IMR-90 (cell line): ENCODE measurements at regions not wholly inside any gene's neighbourhood (a gene's known extent, or its start where the extent isn't known, plus 50 kb on each side); places are given as distances from the start of the nearest gene placed in this dataset.

Experiments used
- ATAC-seq: fragments of 200-7000 bp; cut with Tn5 transposase; 2 replicates; pipeline ENCODE4 v1.9.1; 2020; ENCODE audit warnings: low read depth, mild to moderate bottlenecking, moderate library complexity
- BruUV-seq: library from RNA; stranded (reverse); fragments of 400-500 nt; replicated peaks from 2 replicates; lab custom pipeline; 2021; lab: Mats Ljungman, UMichigan
- CTCF ChIA-PET: fragments of 300-600 bp; formaldehyde crosslinking; extraction: SDS; loops from one replicate; lab custom pipeline; 2021; ENCODE audit warnings: antibody characterized with exemption; lab: Yijun Ruan, JAX
- POLR2A ChIA-PET: fragments of 300-600 bp; sonication (Branson Sonifier 250); formaldehyde crosslinking; loops from one replicate; lab custom pipeline; 2022; ENCODE audit warnings: antibody characterized with exemption; ENCODE audit not compliant: unreplicated experiment; lab: Charles Lee
- DNase-seq: peaks from one replicate; pipeline ENCODE4 v3.0.0; 2013
- H2AFZ ChIP-seq: replicated peaks from 2 replicates; pipeline ENCODE3; 2013; ENCODE audit warnings: low read length, mild to moderate bottlenecking; ENCODE audit not compliant: poor library complexity
- H2AK5ac ChIP-seq: 2 replicates; pipeline ENCODE4 v1.6.1; 2013; ENCODE audit warnings: low read depth, low read length, inconsistent platforms
- H2AK9ac ChIP-seq: replicated peaks from 2 replicates; pipeline ENCODE3; 2013; ENCODE audit warnings: mild to moderate bottlenecking, low read depth, low read length, moderate library complexity; ENCODE audit not compliant: poor library complexity
- H2BK120ac ChIP-seq: 2 replicates; pipeline ENCODE4 v1.6.1; 2013; ENCODE audit warnings: low read depth, low read length, inconsistent platforms
- H2BK15ac ChIP-seq: 3 replicates; pipeline ENCODE4 v1.6.1; 2013; ENCODE audit warnings: low read depth, low read length, inconsistent platforms
- H2BK20ac ChIP-seq: 2 replicates; pipeline ENCODE4 v1.6.1; 2013; ENCODE audit warnings: low read depth, mild to moderate bottlenecking, inconsistent platforms, low read length, moderate library complexity
- H2BK5ac ChIP-seq: 2 replicates; pipeline ENCODE4 v1.6.1; 2013; ENCODE audit warnings: mild to moderate bottlenecking, low read depth, low read length, inconsistent platforms; ENCODE audit not compliant: poor library complexity, severe bottlenecking
- H3K14ac ChIP-seq: replicated peaks from 2 replicates; pipeline ENCODE4 v1.6.1; 2013; ENCODE audit warnings: low read depth, low read length, inconsistent platforms
- H3K18ac ChIP-seq: 2 replicates; pipeline ENCODE4 v1.6.1; 2013; ENCODE audit warnings: low read depth, low read length, control low read depth
- H3K23ac ChIP-seq: 2 replicates; pipeline ENCODE4 v1.6.1; 2013; ENCODE audit warnings: low read depth, low read length, inconsistent platforms
- H3K27ac ChIP-seq: 2 replicates; pipeline ENCODE4 v1.5.1; 2013; ENCODE audit warnings: mild to moderate bottlenecking, control low read depth, low read length; ENCODE audit not compliant: insufficient read depth
- H3K27me3 ChIP-seq: 2 replicates; pipeline ENCODE4 v1.6.1; 2013; ENCODE audit warnings: low read length; ENCODE audit not compliant: control insufficient read depth, insufficient read depth
- H3K36me3 ChIP-seq: 2 replicates; pipeline ENCODE4 v1.6.1; 2013; ENCODE audit warnings: low read length, mixed read lengths; ENCODE audit not compliant: control insufficient read depth, insufficient read depth
- H3K4ac ChIP-seq: 2 replicates; pipeline ENCODE4 v1.6.1; 2013; ENCODE audit warnings: low read depth, low read length, inconsistent platforms
- H3K4me1 ChIP-seq: 2 replicates; pipeline ENCODE4 v1.6.1; 2013; ENCODE audit warnings: low read length, mixed read lengths; ENCODE audit not compliant: control insufficient read depth, insufficient read depth
- H3K4me2 ChIP-seq: 2 replicates; pipeline ENCODE4 v1.6.1; 2013; ENCODE audit warnings: low read depth, mild to moderate bottlenecking, control low read depth, low read length, moderate library complexity
- H3K4me3 ChIP-seq: 2 replicates; pipeline ENCODE4 v1.5.1; 2013; ENCODE audit warnings: low read depth, mild to moderate bottlenecking, control low read depth, low read length, moderate library complexity; ENCODE audit not compliant: insufficient read depth
- H3K56ac ChIP-seq: 2 replicates; pipeline ENCODE4 v1.6.1; 2013; ENCODE audit warnings: low read length, inconsistent platforms; ENCODE audit not compliant: insufficient read depth; ENCODE audit errors: extremely low read depth
- H3K79me1 ChIP-seq, 2 experiments: 2 replicates each; pipeline ENCODE4 v1.6.1; 2013; ENCODE audit warnings: low read length in 2 of 2, inconsistent platforms in 1 of 2, low read depth in 1 of 2
- H3K9ac ChIP-seq: 2 replicates; pipeline ENCODE4 v1.6.1; 2013; ENCODE audit warnings: low read depth, low read length, control low read depth
- H3K9me1 ChIP-seq: 2 replicates; pipeline ENCODE4 v1.6.1; 2013; ENCODE audit warnings: low read length, inconsistent platforms; ENCODE audit not compliant: insufficient read depth
- H3K9me3 ChIP-seq: 2 replicates; pipeline ENCODE4 v1.6.1; 2013; ENCODE audit warnings: low read length; ENCODE audit not compliant: control insufficient read depth, insufficient read depth
- H4K20me1 ChIP-seq: 2 replicates; pipeline ENCODE4 v1.6.1; 2013; ENCODE audit warnings: low read length, inconsistent platforms; ENCODE audit not compliant: insufficient read depth
- H4K5ac ChIP-seq: 2 replicates; pipeline ENCODE4 v1.6.1; 2013; ENCODE audit warnings: mild to moderate bottlenecking, low read depth, low read length, control low read depth
- H4K8ac ChIP-seq, 2 experiments: 2 replicates each; pipeline ENCODE4 v1.6.1; 2013; ENCODE audit warnings: low read depth in 2 of 2, low read length in 2 of 2, control low read depth in 1 of 2, inconsistent platforms in 1 of 2
- H4K91ac ChIP-seq: 2 replicates; pipeline ENCODE4 v1.6.1; 2013; ENCODE audit warnings: low read depth, low read length, inconsistent platforms; ENCODE audit not compliant: insufficient read depth
- BHLHE40 ChIP-seq: fragments of 150-350 bp; IDR thresholded peaks from 2 replicates; pipeline ENCODE4 v1.6.1; 2016; ENCODE audit warnings: mild to moderate bottlenecking, low read depth, low read length
- CEBPB ChIP-seq: IDR thresholded peaks from 2 replicates; pipeline ENCODE4 v1.6.1; 2012; ENCODE audit warnings: low read depth, low read length, improper control_type of control experiment
- CHD1 ChIP-seq: IDR thresholded peaks from 2 replicates; pipeline ENCODE4 v1.6.1; 2012; ENCODE audit warnings: low read depth, low read length, improper control_type of control experiment
- CTCF ChIP-seq: conservative IDR thresholded peaks from 2 replicates; pipeline ENCODE4 v1.5.1; 2012; ENCODE audit warnings: mild to moderate bottlenecking, low read depth, low read length, improper control_type of control experiment
- ELK1 ChIP-seq: fragments of 150-350 bp; IDR thresholded peaks from 2 replicates; pipeline ENCODE4 v1.6.1; 2016; ENCODE audit warnings: low read depth, mild to moderate bottlenecking, low read length, moderate library complexity, borderline replicate concordance
- FOS ChIP-seq: fragments of 150-350 bp; IDR thresholded peaks from 2 replicates; pipeline ENCODE4 v1.6.1; 2016; ENCODE audit warnings: low read depth, low read length
- MAFK ChIP-seq: IDR thresholded peaks from 2 replicates; pipeline ENCODE4 v1.6.1; 2012; ENCODE audit warnings: low read depth, low read length, improper control_type of control experiment
- MAZ ChIP-seq: IDR thresholded peaks from 2 replicates; pipeline ENCODE4 v1.6.1; 2012; ENCODE audit warnings: low read depth, mild to moderate bottlenecking, low read length, improper control_type of control experiment, moderate library complexity, borderline replicate concordance
- MXI1 ChIP-seq: IDR thresholded peaks from 2 replicates; pipeline ENCODE4 v1.6.1; 2012; ENCODE audit warnings: low read depth, mild to moderate bottlenecking, low read length, moderate library complexity, borderline replicate concordance
- NFE2L2 ChIP-seq: fragments of 150-350 bp; IDR thresholded peaks from 2 replicates; pipeline ENCODE4 v1.6.1; 2016; ENCODE audit warnings: low read depth, mild to moderate bottlenecking, low read length
- POLR2A ChIP-seq: IDR thresholded peaks from 2 replicates; pipeline ENCODE4 v1.6.1; 2012; ENCODE audit warnings: mild to moderate bottlenecking, low read depth, low read length
- RAD21 ChIP-seq: IDR thresholded peaks from 2 replicates; pipeline ENCODE4 v1.6.1; 2012; ENCODE audit warnings: low read length, improper control_type of control experiment
- RCOR1 ChIP-seq: IDR thresholded peaks from 2 replicates; pipeline ENCODE4 v1.6.1; 2012; ENCODE audit warnings: mild to moderate bottlenecking, low read length, improper control_type of control experiment; ENCODE audit not compliant: insufficient replicate concordance
- RFX5 ChIP-seq: IDR thresholded peaks from 2 replicates; pipeline ENCODE4 v1.8.0; 2012; ENCODE audit warnings: low read depth, mild to moderate bottlenecking, low read length, moderate library complexity
- SMC3 ChIP-seq: fragments of 150-350 bp; IDR thresholded peaks from 2 replicates; pipeline ENCODE4 v1.6.1; 2016; ENCODE audit warnings: low read depth, mild to moderate bottlenecking, antibody characterized with exemption, low read length, moderate library complexity
- USF2 ChIP-seq: fragments of 150-350 bp; IDR thresholded peaks from 2 replicates; pipeline ENCODE4 v1.6.1; 2017; ENCODE audit warnings: mild to moderate bottlenecking, antibody characterized with exemption, low read length, low read depth
- dilution Hi-C: fragments of 300-500 bp; cut with HindIII; formaldehyde crosslinking; loops from one replicate; pipeline ENCODE4 v1.14.3; 2018; ENCODE audit warnings: low sequenced_read_pairs; ENCODE audit not compliant: unreplicated experiment
- in situ Hi-C: fragments of 300-500 bp; cut with MboI; formaldehyde crosslinking; loops from 3 replicates; pipeline ENCODE4 v1.14.3; 2019; ENCODE audit warnings: low sequenced_read_pairs, inconsistent platforms, mixed read lengths
- intact Hi-C: fragments of 100-400 bp; cut with micrococcal nuclease; formaldehyde crosslinking; loops from 2 replicates; pipeline ENCODE4 v1.10.0; 2022

- no peak for ATAC-seq
- Histone ChIP-seq H3K27ac (no peak overlapping the region), H3K4me3 (no peak overlapping the region), H2BK15ac (no peak overlapping the region), H3K79me1 (no peaks in the 10 kb centered on the region), H3K27me3 (peaks cover 9% of the 10 kb centered on the region), H2BK20ac (no peak overlapping the region), H3K36me3 (no peaks in the 10 kb centered on the region), H3K9me1 (no peaks in the 10 kb centered on the region), H3K9me3 (no peaks in the 10 kb centered on the region), H4K5ac (no peak overlapping the region), H3K18ac (no peak overlapping the region), H4K8ac (no peak overlapping the region), H2BK5ac (no peak overlapping the region), H4K91ac (no peak overlapping the region), H2AK9ac (no peak overlapping the region), H3K4me1 (no peaks in the 10 kb centered on the region), H2AK5ac (no peak overlapping the region), H3K23ac (no peak overlapping the region), H2BK120ac (no peak overlapping the region), H3K4ac (no peak overlapping the region), H3K4me2 (no peak overlapping the region), H3K14ac (no peak overlapping the region), H3K9ac (no peak overlapping the region), H2AFZ (no peak overlapping the region), H3K56ac (no peak overlapping the region), H4K20me1 (no peaks in the 10 kb centered on the region)
- intact Hi-C loops (no loop called here), dilution Hi-C loops (no loop called here), in situ Hi-C loops (no loop called here)
- CTCF ChIA-PET: no interaction called here
- no peak for DNase-seq
- BruUV-seq: no TSS peak
- POLR2A ChIA-PET: no interaction called here
- no peak for TF ChIP-seq USF2
- TF ChIP-seq BHLHE40: no peak
- no peak for TF ChIP-seq CHD1
- no peak for TF ChIP-seq RAD21
- TF ChIP-seq CTCF: no peak
- TF ChIP-seq MAFK: no peak
- no peak for TF ChIP-seq SMC3
- TF ChIP-seq MAZ: no peak
- TF ChIP-seq ELK1: no peak
- TF ChIP-seq RCOR1: no peak
- TF ChIP-seq POLR2A: no peak
- TF ChIP-seq RFX5: no peak
- TF ChIP-seq MXI1: no peak
- TF ChIP-seq CEBPB: no peak
- no peak for TF ChIP-seq NFE2L2
- no peak for TF ChIP-seq FOS
These were observed 52.0 kb upstream of the CDK1 start for GRCh38 chr10:60726257-60726656.
